NCI-H460 (cell line): ENCODE measurements at regions not wholly inside any gene's neighbourhood (a gene's known extent, or its start where the extent isn't known, plus 50 kb on each side); places are given as distances from the start of the nearest gene placed in this dataset.

Experiments
- DNase-seq: peaks from one replicate; pipeline ENCODE4 v3.0.0-alpha.2; 2016; ENCODE audit warnings: low read depth; ENCODE audit errors: extremely low read depth

GRCh38 chr15:36218322-36218721 is 361.1 kb upstream of the CDIN1 start:
- DNase-seq = no peak

- DNase-seq = no peak
Measured at GRCh38 chr15:36218991-36219390, 360.4 kb upstream of the CDIN1 start.

DNA sequence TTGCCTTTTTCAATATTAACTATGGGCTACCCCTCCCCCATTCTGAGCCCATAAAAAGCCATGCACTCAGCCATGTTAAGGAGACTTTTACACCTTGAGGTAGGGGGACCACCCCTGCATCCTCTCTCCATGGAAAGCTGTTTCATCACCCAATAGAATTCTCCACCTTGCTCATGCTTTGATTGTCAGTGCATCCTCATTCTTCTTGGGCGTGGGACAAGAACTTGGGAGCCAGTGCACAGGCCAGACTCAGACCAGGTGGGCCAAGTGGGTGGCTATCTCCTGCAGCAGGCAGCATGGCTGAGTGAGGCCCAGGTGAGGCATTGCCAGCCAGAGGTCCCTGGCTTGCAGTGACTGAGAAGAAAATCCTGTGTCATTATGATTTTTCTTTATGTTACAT is 357.4 kb upstream of the CDIN1 start:
- DNase-seq = no peak

DNA sequence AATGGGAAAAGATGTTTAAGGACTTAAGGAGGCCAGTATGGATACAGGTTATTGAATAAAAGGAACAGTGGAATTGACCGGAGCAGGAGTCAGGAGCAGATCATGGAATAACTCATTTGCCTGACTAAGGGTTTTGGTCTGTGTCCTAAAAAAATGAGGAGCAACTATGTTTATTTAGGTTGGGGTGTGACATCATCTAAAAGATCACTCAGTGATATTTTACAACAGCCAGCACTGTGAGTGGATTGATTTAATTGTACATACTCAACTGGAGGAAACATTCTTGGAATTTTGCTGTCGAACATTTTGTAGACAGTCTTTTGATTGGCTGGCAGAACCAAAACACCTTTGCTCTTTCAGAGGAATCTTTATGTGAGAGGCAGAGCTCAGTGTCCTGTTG is 348.6 kb upstream of the CDIN1 start:
- DNase-seq = no peak

DNA sequence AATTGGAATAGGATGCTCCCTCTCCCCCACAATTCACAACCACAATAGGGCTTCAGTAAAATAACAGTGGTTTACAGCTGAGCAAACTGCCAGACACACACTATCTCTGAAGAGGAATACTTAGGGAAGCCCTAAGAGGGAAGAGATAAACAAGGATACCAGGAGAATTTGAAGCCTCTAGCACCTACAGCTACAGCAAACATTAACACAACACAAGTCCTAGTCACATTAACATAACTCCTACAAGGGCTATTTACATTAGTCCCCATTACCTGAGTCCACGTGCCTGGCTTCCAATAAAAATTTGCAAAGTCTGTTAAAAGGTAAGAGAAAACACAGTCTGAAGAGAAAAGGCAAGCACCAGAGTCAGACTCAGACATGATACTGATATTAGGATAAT is 346.9 kb upstream of the CDIN1 start:
- DNase-seq = no peak

- DNase-seq = no peak
Measured at GRCh38 chr15:36234743-36235142, 344.7 kb upstream of the CDIN1 start.

DNA sequence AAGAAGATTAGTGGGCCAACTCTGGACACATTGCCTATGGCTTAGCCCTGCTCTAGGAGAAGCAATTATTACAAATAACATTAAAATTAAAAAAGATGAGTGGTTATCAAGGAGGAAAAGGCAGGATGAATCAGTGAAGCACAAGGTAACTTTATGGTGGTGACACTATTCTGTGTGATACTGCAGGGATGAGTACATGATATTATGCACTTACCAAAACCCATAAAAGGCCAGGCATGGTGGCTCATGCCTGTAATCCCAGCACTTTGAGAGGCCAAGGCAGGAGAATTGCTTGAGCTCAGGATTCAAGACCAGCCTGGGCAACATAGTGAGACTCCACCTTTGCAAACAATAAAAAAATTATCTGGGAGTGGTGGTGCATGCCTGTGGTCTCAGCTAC is 344.3 kb upstream of the CDIN1 start:
- DNase-seq = no peak

- no peak for DNase-seq
Measured at GRCh38 chr15:36239509-36239908, 339.9 kb upstream of the CDIN1 start.

DNA sequence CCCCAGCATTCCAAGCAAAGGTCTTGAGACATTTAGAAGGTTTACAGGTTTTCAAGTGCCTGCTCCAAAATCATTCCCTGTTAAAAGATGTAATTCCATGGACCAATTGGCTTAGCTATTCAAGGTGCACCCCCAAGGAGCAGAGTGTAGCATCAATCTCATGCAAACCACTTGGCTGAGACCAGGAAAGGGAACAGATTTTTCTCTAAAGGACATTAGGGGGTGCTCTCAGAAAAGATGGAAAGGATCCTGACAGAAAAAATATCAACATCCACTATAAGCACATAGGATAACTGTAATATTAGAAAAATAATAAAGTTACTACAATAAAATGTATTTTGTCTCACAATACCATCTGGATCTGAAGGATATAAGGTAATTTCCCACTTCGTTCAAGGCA is 328.0 kb upstream of the CDIN1 start:
- no peak for DNase-seq

- DNase-seq = no peak
Measured at GRCh38 chr15:36252146-36252711, 327.2 kb upstream of the CDIN1 start.

DNA sequence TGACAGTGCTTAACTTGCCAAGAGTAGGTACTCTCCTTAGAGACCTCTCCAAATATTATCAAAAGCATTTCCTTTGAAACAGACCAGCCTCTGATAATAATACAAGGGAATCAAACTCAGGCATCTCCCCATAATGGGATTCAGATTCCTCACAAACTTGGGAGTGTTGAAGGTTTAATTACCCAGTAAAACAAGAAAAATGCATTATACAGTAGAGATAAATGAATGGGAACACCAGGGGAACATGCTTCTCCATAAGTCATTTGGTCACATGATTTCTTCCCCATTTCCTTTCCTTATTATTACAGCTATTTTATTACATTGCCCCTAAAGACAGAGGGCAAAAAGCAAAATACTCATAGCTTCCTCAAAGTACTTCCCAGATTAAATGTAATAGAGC is 325.0 kb upstream of the CDIN1 start:
- no peak for DNase-seq

- DNase-seq = no peak
Measured at GRCh38 chr15:36256404-36256807, 323.0 kb upstream of the CDIN1 start.

DNA sequence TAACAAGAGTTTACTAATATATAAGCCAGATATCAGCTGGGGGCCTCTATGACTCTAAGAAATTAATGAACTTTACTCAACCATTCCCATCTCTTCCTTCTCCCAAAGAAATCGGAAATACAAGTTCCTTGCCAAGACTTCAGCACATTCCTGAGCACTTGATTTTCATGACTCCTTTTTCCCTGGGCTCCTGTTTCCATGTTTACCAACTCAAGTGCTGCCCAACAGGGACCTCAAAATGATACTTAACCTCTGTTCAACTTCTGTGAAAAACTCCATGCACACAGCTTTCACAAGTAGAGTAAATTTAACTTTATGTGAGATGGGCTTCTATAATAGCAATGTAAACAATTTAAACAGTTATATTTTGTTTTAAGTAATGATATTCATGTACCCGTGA is 315.8 kb upstream of the CDIN1 start:
- no peak for DNase-seq

DNA sequence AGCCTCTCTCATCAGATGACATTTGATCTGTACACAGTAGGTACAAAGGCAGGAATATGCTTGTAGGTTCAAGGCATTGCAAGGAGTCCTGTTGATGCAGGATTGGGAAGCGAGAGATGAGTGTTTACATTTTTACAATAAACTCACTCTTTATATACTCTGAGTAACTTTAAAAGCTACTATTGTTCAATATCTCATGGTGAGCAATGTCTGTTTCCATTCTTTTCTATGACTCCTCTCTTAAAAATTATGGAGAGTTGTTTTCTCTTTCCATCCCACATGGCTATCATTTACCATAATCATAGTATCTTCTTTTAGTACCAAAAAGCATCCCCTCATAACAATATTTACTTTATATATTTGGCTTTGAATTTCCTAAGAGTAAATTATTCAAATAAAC is 314.0 kb upstream of the CDIN1 start:
- DNase-seq = no peak

DNA sequence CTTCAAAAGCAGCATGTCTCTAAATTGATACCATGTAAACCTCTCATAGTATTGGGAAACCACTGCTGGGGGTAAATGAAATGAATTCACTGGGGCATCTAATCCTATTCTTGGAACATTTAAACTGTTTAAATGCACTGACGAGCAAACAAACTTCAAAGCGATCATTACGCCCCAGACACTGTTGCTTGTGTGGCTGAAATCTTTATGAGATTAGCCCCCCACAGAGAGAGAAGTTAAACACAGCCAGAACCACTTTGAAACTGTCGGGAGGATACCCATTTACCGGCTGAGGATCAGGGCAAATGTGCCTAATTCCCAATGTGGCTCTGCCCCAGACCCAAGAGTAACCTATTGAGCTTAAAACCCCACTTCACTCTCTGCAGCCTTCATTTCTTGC is 308.4 kb upstream of the CDIN1 start:
- DNase-seq = no peak

- DNase-seq = no peak
Measured at GRCh38 chr15:36275656-36276055, 303.8 kb upstream of the CDIN1 start.

- peak; percentile 6 for DNase-seq
Measured at GRCh38 chr15:36278219-36278618, 301.2 kb upstream of the CDIN1 start.

GRCh38 chr15:36282821-36283220 is 296.6 kb upstream of the CDIN1 start:
- no peak for DNase-seq

DNA sequence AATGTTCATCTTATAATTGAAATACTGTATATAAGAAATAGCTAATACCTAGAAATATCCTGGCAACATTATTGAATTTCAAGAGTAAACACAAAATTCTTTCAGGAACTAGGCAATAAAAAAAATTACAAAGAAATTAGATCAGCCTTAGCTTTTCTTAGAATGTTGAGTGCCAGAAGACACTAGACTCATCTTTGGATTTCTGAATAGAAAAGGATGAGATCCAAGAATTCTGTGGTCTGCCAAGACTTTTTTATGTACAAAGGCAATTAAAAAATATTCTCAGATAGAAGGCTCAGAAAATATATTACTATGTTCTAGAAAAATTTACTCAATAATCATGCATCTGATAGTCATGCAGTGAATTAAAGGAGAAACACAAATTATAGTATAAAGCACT is 294.5 kb upstream of the CDIN1 start:
- no peak for DNase-seq

- DNase-seq = no peak
Measured at GRCh38 chr15:36291501-36291900, 287.9 kb upstream of the CDIN1 start.

- DNase-seq = no peak
Measured at GRCh38 chr15:36294359-36294758, 285.1 kb upstream of the CDIN1 start.

- no peak for DNase-seq
Measured at GRCh38 chr15:36301947-36302346, 277.5 kb upstream of the CDIN1 start.

- no peak for DNase-seq
Measured at GRCh38 chr15:36313021-36313420, 266.4 kb upstream of the CDIN1 start.
